Neural crest cell (in vitro differentiated cells): ENCODE measurements at regions not wholly inside any gene's neighbourhood (a gene's known extent, or its start where the extent isn't known, plus 50 kb on each side); places are given as distances from the start of the nearest gene placed in this dataset.

ENCODE experiments used
- DNase-seq: peaks from one replicate; pipeline ENCODE4 v3.0.0; 2021; ENCODE audit warnings: low read depth, mixed read lengths, low spot score
- H3K27ac Mint-ChIP-seq: one replicate; pipeline ENCODE4 v1.8.0; 2021; ENCODE audit warnings: mild to moderate bottlenecking, mixed read lengths; ENCODE audit not compliant: unreplicated experiment
- H3K27me3 Mint-ChIP-seq: 2 replicates; pipeline ENCODE4 v1.8.0; 2021; ENCODE audit warnings: low read depth, mild to moderate bottlenecking, mixed read lengths
- H3K36me3 Mint-ChIP-seq: 2 replicates; pipeline ENCODE4 v1.8.0; 2021; ENCODE audit warnings: low read depth, mild to moderate bottlenecking, mixed read lengths
- H3K4me1 Mint-ChIP-seq: 2 replicates; pipeline ENCODE4 v1.8.0; 2021; ENCODE audit warnings: mixed read lengths
- H3K4me3 Mint-ChIP-seq: one replicate; pipeline ENCODE4 v1.8.0; 2021; ENCODE audit warnings: mild to moderate bottlenecking, mixed read lengths
- H3K9me3 Mint-ChIP-seq: 2 replicates; pipeline ENCODE4 v1.8.0; 2021; ENCODE audit warnings: mixed read lengths
- TF ChIP-seq, protein P1 (sequence below): fragments of 200-600 bp; sonication (generic); conservative IDR thresholded peaks from 2 replicates; pipeline ENCODE4 v1.5.0; 2021; ENCODE audit warnings: antibody characterized with exemption, mild to moderate bottlenecking

DNA sequence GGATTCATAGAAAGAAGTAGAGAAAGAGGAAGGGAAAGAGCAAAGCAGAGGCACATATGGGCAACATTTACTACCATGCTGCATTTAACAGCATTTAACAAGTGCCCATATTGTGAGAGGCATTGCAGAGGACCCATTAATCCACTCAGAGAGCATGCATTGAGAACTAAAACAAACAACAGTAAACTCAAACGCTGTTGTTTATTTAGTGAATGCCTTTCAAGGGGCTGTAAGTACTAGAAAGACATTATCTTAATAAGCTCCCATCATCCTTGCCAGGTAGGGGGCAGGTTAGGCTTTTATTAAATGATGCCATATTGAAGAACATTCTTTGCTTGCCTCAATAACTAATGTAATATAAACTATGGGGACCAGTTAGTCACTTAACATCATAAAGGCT lies 254.3 kb upstream of the DAB1 start:
- H3K27me3 Mint-ChIP-seq = no peaks in the 10 kb centered on the region

DNA sequence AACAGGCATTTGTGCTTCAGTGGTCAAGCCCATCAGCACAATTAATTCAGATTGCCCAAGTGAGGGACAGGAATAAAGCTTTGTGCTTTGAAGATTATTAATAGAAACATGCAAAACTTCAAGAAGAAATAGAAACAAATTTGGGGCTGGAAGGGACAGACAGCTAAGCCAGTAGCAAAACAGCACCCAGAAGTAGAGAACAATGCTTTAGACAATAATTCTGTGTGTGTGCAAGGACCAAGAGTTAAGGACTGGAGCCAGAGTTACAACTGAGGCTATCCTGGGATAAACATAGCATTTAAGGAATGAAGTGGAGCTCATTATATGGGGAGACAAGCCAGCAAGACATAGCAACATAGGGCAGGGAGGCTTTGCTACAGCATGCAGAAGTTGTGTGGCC lies 251.9 kb upstream of the DAB1 start:
- Mint-ChIP-seq H3K36me3 (no peaks in the 10 kb centered on the region), H3K4me3 (no peak overlapping the region), H3K9me3 (no peaks in the 10 kb centered on the region), H3K27ac (no peak overlapping the region), H3K27me3 (no peaks in the 10 kb centered on the region), H3K4me1 (no peaks in the 10 kb centered on the region)
- TF ChIP-seq, protein P1, sequence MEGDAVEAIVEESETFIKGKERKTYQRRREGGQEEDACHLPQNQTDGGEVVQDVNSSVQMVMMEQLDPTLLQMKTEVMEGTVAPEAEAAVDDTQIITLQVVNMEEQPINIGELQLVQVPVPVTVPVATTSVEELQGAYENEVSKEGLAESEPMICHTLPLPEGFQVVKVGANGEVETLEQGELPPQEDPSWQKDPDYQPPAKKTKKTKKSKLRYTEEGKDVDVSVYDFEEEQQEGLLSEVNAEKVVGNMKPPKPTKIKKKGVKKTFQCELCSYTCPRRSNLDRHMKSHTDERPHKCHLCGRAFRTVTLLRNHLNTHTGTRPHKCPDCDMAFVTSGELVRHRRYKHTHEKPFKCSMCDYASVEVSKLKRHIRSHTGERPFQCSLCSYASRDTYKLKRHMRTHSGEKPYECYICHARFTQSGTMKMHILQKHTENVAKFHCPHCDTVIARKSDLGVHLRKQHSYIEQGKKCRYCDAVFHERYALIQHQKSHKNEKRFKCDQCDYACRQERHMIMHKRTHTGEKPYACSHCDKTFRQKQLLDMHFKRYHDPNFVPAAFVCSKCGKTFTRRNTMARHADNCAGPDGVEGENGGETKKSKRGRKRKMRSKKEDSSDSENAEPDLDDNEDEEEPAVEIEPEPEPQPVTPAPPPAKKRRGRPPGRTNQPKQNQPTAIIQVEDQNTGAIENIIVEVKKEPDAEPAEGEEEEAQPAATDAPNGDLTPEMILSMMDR = no peak
- DNase-seq = no peak

More for the DNA sequence above, 254.3 kb upstream of the DAB1 start:
- no peak for DNase-seq
- no peaks in the 10 kb centered on the region for H3K4me1 Mint-ChIP-seq
- H3K9me3 Mint-ChIP-seq = no peaks in the 10 kb centered on the region
- H3K36me3 Mint-ChIP-seq = no peaks in the 10 kb centered on the region
- no peak overlapping the region for H3K27ac Mint-ChIP-seq
- no peak overlapping the region for H3K4me3 Mint-ChIP-seq
- TF ChIP-seq, protein P1 = no peak

DNA sequence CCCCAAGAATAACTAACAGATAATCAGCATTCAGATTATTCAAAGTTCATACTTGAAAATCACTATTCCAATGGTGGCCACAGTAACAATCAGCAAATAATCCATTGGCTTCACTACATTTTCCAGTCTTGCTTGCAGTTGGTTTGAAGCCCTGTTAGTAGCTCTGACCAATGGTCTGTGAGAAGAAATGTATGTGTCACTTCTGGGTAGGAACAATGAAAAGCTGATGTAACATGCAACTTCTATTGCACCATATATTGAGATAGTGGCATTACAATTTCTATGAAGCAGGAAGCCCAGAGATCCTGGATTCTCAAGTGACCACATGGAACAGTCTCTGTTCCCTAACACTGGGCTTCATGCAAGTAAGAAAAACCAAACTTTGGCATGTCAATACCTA lies 250.9 kb upstream of the DAB1 start:
- no peaks in the 10 kb centered on the region for H3K36me3 Mint-ChIP-seq
- no peaks in the 10 kb centered on the region for H3K27me3 Mint-ChIP-seq
- no peak overlapping the region for H3K27ac Mint-ChIP-seq
- DNase-seq = no peak
- no peaks in the 10 kb centered on the region for H3K4me1 Mint-ChIP-seq
- H3K9me3 Mint-ChIP-seq = no peaks in the 10 kb centered on the region
- TF ChIP-seq, protein P1 = no peak
- no peak overlapping the region for H3K4me3 Mint-ChIP-seq

DNA sequence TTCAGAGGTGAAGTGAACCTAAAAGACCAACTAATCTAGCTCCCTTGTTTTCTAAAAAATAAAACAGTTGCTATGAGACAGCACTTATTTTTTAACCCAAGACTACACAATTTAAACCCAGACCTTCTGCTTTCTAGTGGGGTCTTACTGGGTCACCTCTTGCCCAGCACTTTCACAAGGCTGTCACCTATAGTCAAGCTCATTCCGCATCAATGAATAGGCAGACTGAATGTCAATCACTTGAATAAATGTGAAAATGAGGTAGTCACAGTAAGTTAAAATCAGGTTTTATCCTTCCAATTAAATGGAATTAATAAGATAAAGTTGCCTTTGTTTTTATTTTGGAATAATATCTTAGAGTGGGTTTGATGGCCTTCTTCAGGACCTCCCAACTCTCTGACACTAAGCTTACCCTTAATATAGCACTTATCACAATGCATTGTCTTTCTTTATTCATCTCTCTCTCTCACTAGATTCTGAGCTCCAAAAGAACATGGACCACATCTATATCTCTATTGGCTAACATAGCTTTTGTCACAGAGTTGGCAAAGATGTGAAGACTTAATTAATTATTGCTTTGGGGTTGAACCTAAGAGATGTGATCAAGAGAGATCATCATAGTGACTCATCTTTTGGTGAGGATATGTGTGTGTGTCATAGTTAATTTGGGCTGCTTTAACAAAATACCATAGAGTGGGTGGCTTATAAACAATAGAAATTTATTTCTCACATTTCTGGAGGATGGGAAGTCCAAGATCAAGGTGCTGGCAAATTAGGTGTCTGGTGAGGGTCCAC lies 248.7 kb upstream of the DAB1 start:
- Mint-ChIP-seq H3K27ac (no peak overlapping the region), H3K9me3 (peaks cover 2% of the 10 kb centered on the region), H3K36me3 (no peaks in the 10 kb centered on the region), H3K4me1 (no peaks in the 10 kb centered on the region), H3K27me3 (no peaks in the 10 kb centered on the region), H3K4me3 (no peak overlapping the region)
- TF ChIP-seq, protein P1 = no peak
- DNase-seq = no peak

DNA sequence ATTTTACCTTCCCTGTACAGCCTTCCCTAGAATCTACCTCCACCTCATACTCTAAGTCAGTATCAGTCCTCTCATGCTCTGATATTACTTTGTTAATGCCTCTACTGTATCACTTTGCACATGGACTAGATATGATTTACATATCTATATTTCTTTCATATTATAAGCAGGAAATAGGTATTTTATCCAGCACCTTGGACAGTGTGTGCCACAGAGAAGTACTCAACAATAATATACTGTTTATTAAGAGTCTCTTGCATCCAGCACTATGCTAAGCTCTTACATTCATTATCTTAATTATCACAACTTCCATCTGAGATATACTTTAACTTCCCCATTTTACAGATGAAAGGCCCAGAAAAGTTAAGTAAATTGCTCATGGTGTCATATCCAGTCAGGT lies 247.9 kb upstream of the DAB1 start:
- H3K4me1 Mint-ChIP-seq = no peaks in the 10 kb centered on the region
- H3K9me3 Mint-ChIP-seq = peaks cover 3% of the 10 kb centered on the region
- no peak overlapping the region for H3K27ac Mint-ChIP-seq
- no peaks in the 10 kb centered on the region for H3K36me3 Mint-ChIP-seq
- TF ChIP-seq, protein P1 = no peak
- DNase-seq = no peak
- H3K27me3 Mint-ChIP-seq = no peaks in the 10 kb centered on the region
- H3K4me3 Mint-ChIP-seq = no peak overlapping the region
